GM21447 (cell line): ENCODE measurements at regions not wholly inside any gene's neighbourhood (a gene's known extent, or its start where the extent isn't known, plus 50 kb on each side); places are given as distances from the start of the nearest gene placed in this dataset.
"Not testable (repeated sequence)": the region's sequence is repeated elsewhere in the genome, so short reads cannot be mapped to it uniquely, and the experiment has no call there.

Experiments used
- ATAC-seq: cut with Tn5 transposase; IDR thresholded peaks from one replicate; pipeline ENCODE4 v1.9.1; 2021; ENCODE audit not compliant: unreplicated experiment

DNA sequence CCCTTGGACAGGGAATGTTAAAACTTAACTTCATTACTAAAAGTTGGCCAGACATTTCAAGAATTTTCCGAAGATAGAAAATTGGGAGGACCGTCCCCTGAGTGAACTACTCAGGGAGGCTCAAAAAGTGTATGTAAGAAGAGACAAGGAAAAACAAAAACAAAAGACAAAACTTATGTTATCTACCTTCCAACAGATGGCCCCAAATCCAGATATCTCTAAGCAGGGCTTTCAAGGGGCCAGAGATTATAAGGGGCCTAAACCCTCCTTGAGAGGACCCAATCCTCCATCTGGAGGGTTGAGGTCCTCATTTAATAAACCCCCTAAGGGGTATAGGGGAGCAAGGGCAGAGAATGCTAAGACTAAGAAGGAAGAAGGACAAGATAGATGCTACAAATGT is 203.6 kb downstream of the SH2D4B start:
- ATAC-seq: no peak

DNA sequence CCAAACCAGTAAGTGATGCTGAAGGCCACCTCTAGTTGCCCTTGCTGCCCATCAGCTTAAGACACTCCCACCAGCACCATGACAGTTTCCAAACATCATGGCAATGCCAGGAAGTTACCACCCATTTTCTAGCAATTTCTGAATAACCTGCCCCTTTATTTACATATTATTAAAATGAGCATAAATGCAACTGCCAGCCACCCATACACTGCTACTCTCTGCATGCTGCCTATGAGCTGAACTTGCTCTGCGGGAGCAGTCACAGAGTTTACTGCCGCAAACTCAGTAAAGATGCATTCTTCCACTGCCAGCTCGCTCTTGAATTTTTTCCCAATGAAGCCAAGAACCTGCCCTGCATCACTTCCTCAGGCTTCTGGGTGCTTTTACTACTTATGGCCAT is 212.6 kb downstream of the SH2D4B start:
- ATAC-seq: no peak

DNA sequence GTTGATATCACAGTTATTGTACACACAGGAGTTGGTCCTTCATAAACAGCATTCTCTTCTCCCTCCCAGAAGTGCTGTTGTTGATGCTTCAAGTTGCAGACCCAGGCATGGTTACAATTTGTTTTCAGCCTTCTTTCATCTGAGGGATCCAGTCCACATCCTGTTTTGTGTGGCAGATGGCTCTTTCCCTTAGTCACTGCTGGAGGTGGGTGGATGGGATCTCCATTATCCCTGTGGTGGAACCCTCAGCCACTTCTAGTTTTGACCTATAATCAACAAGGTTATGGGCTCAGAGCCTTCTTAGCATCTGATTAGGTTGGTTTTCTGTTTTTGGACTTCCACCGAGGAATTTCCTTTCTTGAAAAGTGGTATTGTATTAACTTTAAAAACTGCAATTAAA is 214.2 kb downstream of the SH2D4B start:
- ATAC-seq: no peak

DNA sequence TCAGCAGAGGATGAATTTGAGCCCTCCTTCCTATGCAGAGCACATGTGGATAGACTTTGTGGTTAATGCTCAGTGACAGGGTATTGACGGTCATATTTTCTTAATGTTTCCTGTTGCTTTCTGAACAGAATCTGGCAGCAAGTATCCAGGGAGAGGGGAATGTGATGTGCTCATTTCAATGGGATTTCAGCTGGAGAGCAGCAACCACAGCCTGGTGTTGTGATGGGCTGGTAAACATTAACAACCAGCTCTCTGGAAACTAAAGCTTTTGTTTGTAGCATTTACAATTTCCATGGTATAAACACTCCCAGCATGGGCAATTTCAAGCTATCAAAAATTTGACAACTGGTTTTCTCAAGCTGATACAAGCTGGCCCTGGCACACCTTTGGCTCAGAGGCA is 215.9 kb downstream of the SH2D4B start:
- no peak for ATAC-seq

DNA sequence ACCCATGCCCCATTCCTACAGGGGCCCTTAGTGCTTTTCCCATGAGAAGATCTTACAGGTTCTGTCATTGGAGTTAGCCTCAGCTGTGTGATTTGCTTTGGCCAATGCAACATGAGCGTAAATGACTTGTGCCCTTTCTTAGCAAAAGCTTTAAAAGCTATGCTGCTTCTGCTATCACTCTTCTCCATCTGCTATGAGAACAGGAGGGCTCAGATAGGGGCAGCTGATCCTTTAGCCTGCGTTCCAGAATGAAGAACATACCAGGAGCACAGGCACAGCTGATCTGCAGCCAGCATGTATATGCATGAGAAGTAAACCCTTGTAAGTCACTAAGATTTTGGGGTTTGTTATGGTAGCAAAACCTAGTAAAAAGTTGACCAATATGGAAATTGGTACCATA is 218.2 kb downstream of the SH2D4B start:
- no peak for ATAC-seq

DNA sequence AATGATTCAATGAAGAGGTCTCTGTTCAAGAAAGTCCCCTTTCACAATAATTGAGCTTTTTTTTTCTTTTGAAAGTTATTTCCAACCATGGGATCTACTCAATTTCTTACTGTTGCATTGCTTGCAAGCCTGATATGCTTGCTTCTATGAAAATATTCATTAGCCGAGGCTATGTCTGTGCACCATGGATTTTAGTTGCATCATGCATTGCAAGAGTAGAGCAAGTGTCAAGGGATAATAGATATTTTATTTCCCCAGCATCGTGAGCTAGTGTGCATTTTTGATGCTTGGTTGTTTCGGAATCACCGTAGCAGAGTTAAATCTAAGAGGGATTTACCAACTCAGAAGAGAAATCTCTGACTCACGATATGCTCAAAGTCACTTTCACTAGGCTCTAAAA is 222.0 kb downstream of the SH2D4B start:
- no peak for ATAC-seq

DNA sequence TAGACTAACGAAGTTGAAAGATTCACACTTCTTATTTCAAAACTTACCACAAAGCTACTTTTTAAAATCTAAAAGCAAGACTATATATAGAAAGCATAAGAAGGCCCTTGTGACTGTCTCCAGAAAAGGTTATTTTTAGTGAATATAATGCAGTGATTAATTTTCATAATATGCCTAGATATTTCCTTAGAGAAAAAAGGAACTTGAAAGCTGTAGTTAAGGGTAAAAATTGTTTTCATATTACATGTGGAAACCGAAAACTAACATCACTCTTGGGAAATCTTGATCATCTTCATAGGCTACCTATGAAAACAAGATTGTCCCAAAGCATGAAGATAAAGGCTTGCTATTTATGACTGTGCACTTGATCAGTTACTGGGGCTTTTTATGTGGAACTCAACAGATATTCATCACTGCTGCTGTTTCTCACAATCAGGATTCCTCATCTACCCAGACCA is 223.2 kb downstream of the SH2D4B start:
- ATAC-seq: peak; percentile 57

DNA sequence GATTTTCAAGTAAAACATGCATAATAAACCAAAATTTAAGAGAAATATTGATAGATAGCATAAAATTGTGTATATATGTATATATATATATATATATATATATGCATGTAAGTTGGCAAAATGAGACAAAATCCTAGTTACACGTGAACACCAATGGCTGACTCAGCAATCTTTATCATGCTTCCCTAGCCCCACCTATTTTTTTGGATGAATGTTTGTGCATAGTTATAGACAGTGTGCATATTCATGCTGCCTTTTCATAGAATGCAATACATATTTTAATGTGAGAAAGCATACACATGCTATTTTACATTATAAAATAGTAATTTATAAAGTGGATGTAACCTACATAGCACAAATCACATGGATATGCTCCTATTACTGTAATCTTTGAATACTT is 230.3 kb downstream of the SH2D4B start:
- no peak for ATAC-seq

DNA sequence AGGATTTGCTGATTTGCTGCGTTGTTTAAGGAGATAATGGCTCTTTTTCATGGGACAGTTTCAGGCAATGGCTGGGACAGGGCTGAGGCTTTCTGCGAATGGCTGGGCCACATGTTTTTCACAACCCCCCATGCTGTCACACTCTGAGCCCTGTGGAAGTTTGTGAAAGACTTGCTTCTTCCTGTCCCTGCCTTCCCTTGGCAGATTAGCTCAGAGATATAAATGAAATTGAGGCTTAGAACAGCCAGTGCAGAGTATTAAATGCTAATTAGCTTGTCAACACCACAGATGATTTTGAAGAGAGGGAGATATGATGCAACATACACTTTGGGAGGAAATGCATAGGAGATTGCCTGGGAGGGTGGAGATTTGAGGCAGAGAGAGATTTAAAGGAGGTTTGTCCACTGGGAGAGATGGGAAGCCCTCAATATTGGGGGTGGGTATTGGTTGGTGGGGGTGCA is 232.0 kb downstream of the SH2D4B start:
- ATAC-seq: no peak

DNA sequence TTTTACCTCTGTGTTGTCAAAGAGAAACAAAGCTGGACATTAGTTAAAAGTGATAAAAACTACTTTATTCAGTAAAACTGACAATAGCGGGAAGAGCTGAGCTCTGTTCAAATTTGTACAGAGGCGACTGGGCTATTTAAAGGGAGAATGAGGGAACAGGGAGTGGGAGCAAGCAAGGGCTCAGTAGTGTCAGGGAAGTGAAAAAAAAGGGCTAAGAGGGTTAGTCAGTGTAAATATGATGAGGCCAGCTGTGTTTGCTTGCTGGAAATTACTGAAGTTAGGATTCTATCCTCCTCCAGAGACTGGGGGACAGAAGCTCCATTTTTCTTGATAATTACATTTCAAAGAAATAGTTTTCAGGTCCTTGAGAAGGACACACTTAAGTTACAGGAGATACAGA is 232.5 kb downstream of the SH2D4B start:
- ATAC-seq: no peak

DNA sequence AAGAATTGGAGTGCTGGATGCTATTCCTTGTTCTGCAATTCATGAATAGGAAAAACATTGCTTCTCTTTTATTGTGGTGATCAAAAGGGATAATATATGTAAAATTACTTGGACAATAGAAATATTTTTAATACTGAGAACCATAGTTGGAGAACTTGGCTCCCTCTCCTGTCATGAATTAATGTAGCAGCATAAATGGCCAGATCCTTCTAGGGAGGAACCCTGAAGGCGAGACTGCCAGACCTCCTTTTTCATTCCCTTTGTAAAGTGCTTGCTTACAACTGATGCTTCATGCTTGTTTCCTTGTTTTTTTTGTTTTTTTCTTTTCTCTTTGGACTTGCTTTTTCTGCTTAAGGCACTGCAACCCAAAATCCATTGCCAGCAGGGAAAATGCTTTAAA is 233.6 kb downstream of the SH2D4B start:
- ATAC-seq: no peak

DNA sequence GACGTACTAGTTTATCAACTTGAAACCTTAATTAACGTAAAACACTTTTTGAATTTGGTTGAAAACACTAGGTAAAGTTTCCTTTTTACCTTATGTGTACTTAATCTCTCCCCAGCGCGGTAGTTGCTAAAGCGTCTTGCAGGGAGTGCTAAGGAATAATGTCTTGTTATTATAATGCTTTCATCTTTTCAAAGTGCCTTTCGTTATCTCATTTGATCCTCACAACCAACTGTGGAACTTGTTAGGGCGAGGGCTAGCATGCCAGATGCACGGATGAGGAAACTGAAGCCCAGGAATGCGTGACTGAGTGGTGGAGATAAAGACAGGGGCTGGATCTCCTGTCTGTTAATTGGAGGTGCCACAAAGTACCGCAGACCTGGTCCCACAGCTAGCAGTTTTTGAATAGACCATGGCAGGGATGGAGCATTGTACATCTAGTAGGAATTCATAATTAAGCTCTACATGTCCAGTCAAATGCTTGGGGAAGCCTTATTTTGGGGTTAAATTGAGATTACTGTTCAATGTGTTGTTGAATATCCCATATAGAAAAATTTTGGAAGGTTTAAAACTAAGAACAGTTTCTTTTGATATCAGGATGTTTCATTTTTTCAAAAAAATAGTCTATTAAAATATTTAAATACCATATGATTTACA is 234.3 kb downstream of the SH2D4B start:
- no peak for ATAC-seq

DNA sequence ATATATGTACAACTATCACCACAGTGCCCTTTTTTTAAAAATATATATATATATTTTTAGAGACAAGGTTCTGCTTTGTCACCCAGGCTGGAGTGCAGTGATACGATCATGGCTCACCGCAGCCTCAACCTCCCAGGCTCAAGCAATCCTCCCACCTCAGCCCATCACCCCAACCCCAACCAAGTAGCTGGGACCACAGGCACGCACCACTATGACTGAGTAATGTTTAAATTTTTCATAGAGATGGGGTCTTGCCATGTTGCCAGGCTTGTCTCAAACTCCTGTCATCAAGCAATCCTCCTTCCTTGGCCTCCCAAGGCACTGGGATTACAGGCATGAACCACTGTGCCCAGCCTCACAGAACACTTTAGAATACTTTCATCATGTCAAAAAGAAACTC is 234.9 kb downstream of the SH2D4B start:
- no peak for ATAC-seq

DNA sequence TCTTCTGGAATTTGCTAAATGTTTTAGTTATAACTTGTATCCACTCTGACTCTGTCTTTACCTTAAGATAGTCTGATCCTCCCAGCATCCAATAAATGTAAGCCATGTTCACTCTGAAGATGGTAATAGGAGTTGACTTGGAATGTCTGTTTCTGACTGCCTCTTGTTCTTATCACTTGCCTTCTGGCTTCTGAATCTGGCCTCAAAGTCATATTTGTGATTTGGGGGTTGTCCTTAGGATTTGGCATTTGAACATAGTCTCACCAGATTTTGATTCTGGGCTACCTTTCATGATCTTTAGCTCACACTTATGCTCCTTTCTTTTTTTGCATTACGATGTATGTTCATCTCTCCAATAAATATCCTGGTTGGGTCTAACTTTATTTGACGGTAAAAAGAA is 247.0 kb downstream of the SH2D4B start:
- no peak for ATAC-seq

DNA sequence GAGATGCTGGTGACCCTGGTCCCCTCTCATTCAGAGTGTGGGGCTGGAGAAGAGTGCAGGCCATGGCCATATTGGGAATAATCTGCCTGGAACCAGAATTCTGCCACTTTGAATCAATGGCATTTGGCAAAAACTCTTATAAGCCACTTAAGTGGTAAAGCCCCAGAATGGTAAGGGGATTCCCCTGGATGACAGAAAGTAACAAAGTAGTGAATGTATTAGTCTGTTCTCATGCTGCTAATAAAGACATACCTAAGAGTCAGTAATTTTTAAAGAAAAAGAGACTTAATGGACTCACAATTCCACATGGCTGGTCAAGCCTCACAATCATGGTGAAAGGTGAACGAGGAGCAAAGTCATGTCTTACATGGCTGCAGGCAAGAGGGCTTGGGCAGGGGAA is 248.6 kb downstream of the SH2D4B start:
- no peak for ATAC-seq

DNA sequence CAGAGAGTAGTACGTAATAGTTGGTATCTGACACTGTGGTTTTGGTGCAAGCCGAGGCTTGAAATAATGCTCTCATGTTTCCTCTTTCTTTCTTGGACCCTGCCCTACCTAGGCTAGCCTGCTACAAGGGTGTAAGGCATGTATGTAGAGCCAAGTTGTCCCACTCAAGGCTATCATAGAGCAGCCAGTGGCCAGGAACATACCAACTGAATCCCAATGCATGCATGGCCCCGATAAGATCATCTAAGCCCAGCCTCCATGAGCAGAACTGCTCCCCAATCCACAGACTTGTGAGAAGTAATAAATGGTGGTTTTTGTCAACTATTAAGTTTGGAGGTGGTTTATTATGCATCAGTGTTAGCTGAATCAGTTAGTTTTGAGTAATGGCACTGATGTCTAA is 250.2 kb downstream of the SH2D4B start:
- no peak for ATAC-seq

DNA sequence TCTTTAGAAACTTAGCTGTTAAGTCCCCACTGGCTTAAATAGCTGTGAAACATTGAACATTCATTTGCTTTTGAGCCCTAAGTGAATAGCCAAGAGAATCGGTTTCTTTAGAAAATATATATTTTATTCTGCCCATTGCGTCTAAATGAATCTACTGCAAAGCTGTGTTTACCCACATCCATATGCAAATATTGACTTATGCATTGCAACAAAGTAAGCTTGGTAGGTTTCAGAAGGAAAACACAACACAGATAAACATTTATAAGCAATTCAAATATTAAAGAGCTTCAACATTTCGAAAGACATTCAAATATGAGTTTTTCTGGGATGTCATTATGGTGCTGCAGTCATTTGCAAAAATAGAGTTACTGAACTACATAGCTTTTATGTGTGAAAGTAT is 257.3 kb downstream of the SH2D4B start:
- ATAC-seq: no peak

DNA sequence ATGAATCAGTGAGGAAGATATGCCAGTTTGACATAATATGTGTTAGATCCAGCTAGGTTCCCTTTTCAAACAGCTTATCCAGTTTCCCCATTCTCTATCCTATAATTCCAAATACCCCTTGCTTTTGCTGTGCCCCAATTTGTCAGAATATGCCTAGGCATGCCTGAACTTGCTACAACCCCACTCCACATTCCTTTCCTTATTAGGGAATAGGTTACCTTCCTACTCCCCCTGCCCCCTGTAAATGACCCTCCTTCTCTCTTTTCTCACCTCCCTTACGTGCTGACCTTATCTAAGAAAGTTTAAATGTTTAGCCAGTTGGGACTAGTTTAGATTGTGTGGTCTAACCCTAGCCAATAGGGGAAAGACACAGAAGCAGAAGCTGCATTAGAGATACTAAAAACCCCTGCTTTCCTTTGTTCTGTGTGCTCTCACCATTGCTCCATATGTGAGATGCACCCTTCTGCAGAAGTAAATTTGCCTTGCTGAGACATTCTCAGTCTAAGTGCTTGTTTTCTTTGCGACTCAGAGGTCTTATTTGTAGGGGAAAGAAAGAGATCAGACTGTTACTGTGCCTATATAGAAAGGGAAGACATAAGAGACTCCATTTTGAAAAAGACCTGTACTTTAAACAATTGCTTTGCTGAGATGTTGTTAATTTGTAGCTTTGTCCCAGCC is 267.8 kb downstream of the SH2D4B start:
- no peak for ATAC-seq

DNA sequence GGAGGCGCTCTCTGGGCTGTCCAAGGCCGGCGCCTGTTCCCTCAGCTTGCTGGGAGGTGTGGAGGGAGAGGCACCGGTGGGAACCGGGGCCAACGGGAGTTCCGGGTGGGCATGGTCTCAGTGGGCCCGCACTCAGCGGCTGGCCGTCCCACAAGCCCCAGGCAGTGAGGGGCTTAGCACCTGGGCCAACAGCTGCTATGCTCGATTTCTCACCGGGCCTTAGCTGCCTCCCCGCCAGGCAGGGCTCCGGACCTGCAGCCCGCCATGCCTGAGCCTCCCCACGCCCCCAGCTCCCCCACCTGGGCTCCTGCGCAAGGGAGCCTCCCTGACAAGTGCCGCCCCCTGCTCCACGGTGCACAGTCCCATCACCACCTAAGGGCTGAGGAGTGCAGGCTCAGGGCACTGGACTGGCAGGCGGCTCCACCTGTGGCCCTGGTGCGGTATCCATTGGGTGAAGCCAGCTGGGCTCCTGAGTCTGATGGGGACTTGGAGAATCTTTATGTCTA is 276.5 kb downstream of the SH2D4B start:
- no peak for ATAC-seq

DNA sequence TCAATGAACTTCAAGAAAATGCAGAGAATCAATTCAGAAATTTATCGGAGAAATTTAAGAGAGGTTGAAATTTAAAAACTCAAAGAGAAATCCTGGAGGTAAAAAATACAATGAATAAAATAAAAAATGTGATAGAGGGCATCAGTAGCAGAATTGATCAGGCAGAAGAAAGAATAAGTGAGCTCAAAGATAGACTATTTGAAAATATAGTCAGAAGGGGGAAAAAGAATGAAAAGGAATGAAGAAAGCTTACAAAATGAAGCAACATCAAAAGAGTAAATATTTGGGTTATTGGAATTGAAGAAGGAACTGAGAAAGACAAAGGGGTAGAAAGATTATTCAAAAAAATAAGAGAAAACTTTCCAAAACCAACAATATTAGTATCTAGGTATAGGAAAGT is 291.4 kb downstream of the SH2D4B start:
- no peak for ATAC-seq

DNA sequence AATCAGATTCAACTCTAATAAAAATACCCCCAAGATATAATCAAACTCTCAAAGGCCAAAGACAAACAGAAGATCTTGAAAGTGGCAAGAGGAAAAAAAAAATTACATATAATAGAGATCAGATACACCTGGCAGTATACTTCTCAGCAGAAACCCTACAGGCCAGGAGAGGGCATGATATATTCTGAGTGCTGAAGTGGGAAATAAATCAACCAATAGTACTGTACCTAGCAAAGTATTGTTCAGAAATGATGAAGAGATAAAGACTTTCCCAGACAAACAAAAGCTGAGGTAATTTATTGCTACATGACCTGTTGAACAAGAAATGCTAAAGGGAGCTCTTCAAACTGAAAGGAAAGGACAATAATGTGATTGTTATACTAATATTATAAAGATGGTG is 291.9 kb downstream of the SH2D4B start:
- no peak for ATAC-seq

DNA sequence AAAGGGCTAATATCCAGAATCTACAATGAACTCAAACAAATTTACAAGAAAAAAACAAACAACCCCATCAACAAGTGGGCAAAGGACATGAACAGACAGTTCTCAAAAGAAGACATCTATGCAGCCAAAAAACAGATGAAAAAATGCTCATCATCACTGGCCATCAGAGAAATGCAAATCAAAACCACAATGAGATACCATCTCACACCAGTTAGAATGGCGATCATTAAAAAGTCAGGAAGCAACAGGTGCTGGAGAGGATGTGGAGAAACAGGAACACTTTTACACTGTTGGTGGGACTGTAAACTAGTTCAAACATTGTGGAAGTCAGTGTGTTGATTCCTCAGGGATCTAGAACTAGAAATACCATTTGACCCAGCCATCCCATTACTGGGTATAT is 295.0 kb downstream of the SH2D4B start:
- not testable (repeated sequence) for ATAC-seq
